K562 (cell line): ENCODE measurements at regions not wholly inside any gene's neighbourhood (a gene's known extent, or its start where the extent isn't known, plus 50 kb on each side); places are given as distances from the start of the nearest gene placed in this dataset.

Experiments used
- TF ChIP-seq, protein P1 (sequence below): fragments of 200-600 bp; sonication (generic); IDR thresholded peaks from one replicate; pipeline ENCODE4 v1.6.1; 2012; ENCODE audit warnings: mild to moderate bottlenecking, low read depth, low read length, inconsistent platforms
- TF ChIP-seq, protein P2 (sequence below): fragments of 450-650 bp; IDR thresholded peaks from 2 replicates; pipeline ENCODE4 v1.6.1; 2016; ENCODE audit warnings: mild to moderate bottlenecking, moderate library complexity
- TF ChIP-seq, protein P3 (sequence below): fragments of 450-650 bp; IDR thresholded peaks from one replicate; pipeline ENCODE4 v1.6.1; 2018; ENCODE audit warnings: mild to moderate bottlenecking, moderate library complexity; ENCODE audit not compliant: partially characterized antibody

DNA sequence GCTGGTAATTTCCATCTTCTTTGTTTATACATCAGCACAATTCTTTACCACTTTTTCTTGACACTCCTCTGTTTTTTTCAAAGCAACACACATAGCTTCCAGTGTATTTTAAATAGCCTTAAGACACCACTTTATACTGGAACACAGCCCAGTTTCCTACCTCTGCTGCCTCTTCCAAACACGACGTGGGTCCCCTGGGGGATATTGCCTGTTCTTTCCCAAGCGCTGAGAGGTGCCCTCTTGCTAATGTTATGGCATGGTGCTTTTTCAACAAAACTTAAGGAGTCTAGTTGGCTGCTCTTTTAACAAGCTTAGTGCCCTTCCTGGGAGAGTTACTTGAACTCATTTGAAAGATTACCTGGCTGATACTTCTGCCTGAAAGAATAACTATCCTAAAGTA lies 112.7 kb downstream of the OLFM4 start (continued):
- TF ChIP-seq, protein P1, sequence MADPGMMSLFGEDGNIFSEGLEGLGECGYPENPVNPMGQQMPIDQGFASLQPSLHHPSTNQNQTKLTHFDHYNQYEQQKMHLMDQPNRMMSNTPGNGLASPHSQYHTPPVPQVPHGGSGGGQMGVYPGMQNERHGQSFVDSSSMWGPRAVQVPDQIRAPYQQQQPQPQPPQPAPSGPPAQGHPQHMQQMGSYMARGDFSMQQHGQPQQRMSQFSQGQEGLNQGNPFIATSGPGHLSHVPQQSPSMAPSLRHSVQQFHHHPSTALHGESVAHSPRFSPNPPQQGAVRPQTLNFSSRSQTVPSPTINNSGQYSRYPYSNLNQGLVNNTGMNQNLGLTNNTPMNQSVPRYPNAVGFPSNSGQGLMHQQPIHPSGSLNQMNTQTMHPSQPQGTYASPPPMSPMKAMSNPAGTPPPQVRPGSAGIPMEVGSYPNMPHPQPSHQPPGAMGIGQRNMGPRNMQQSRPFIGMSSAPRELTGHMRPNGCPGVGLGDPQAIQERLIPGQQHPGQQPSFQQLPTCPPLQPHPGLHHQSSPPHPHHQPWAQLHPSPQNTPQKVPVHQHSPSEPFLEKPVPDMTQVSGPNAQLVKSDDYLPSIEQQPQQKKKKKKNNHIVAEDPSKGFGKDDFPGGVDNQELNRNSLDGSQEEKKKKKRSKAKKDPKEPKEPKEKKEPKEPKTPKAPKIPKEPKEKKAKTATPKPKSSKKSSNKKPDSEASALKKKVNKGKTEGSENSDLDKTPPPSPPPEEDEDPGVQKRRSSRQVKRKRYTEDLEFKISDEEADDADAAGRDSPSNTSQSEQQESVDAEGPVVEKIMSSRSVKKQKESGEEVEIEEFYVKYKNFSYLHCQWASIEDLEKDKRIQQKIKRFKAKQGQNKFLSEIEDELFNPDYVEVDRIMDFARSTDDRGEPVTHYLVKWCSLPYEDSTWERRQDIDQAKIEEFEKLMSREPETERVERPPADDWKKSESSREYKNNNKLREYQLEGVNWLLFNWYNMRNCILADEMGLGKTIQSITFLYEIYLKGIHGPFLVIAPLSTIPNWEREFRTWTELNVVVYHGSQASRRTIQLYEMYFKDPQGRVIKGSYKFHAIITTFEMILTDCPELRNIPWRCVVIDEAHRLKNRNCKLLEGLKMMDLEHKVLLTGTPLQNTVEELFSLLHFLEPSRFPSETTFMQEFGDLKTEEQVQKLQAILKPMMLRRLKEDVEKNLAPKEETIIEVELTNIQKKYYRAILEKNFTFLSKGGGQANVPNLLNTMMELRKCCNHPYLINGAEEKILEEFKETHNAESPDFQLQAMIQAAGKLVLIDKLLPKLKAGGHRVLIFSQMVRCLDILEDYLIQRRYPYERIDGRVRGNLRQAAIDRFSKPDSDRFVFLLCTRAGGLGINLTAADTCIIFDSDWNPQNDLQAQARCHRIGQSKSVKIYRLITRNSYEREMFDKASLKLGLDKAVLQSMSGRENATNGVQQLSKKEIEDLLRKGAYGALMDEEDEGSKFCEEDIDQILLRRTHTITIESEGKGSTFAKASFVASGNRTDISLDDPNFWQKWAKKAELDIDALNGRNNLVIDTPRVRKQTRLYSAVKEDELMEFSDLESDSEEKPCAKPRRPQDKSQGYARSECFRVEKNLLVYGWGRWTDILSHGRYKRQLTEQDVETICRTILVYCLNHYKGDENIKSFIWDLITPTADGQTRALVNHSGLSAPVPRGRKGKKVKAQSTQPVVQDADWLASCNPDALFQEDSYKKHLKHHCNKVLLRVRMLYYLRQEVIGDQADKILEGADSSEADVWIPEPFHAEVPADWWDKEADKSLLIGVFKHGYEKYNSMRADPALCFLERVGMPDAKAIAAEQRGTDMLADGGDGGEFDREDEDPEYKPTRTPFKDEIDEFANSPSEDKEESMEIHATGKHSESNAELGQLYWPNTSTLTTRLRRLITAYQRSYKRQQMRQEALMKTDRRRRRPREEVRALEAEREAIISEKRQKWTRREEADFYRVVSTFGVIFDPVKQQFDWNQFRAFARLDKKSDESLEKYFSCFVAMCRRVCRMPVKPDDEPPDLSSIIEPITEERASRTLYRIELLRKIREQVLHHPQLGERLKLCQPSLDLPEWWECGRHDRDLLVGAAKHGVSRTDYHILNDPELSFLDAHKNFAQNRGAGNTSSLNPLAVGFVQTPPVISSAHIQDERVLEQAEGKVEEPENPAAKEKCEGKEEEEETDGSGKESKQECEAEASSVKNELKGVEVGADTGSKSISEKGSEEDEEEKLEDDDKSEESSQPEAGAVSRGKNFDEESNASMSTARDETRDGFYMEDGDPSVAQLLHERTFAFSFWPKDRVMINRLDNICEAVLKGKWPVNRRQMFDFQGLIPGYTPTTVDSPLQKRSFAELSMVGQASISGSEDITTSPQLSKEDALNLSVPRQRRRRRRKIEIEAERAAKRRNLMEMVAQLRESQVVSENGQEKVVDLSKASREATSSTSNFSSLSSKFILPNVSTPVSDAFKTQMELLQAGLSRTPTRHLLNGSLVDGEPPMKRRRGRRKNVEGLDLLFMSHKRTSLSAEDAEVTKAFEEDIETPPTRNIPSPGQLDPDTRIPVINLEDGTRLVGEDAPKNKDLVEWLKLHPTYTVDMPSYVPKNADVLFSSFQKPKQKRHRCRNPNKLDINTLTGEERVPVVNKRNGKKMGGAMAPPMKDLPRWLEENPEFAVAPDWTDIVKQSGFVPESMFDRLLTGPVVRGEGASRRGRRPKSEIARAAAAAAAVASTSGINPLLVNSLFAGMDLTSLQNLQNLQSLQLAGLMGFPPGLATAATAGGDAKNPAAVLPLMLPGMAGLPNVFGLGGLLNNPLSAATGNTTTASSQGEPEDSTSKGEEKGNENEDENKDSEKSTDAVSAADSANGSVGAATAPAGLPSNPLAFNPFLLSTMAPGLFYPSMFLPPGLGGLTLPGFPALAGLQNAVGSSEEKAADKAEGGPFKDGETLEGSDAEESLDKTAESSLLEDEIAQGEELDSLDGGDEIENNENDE, result no peak
- TF ChIP-seq, protein P2, sequence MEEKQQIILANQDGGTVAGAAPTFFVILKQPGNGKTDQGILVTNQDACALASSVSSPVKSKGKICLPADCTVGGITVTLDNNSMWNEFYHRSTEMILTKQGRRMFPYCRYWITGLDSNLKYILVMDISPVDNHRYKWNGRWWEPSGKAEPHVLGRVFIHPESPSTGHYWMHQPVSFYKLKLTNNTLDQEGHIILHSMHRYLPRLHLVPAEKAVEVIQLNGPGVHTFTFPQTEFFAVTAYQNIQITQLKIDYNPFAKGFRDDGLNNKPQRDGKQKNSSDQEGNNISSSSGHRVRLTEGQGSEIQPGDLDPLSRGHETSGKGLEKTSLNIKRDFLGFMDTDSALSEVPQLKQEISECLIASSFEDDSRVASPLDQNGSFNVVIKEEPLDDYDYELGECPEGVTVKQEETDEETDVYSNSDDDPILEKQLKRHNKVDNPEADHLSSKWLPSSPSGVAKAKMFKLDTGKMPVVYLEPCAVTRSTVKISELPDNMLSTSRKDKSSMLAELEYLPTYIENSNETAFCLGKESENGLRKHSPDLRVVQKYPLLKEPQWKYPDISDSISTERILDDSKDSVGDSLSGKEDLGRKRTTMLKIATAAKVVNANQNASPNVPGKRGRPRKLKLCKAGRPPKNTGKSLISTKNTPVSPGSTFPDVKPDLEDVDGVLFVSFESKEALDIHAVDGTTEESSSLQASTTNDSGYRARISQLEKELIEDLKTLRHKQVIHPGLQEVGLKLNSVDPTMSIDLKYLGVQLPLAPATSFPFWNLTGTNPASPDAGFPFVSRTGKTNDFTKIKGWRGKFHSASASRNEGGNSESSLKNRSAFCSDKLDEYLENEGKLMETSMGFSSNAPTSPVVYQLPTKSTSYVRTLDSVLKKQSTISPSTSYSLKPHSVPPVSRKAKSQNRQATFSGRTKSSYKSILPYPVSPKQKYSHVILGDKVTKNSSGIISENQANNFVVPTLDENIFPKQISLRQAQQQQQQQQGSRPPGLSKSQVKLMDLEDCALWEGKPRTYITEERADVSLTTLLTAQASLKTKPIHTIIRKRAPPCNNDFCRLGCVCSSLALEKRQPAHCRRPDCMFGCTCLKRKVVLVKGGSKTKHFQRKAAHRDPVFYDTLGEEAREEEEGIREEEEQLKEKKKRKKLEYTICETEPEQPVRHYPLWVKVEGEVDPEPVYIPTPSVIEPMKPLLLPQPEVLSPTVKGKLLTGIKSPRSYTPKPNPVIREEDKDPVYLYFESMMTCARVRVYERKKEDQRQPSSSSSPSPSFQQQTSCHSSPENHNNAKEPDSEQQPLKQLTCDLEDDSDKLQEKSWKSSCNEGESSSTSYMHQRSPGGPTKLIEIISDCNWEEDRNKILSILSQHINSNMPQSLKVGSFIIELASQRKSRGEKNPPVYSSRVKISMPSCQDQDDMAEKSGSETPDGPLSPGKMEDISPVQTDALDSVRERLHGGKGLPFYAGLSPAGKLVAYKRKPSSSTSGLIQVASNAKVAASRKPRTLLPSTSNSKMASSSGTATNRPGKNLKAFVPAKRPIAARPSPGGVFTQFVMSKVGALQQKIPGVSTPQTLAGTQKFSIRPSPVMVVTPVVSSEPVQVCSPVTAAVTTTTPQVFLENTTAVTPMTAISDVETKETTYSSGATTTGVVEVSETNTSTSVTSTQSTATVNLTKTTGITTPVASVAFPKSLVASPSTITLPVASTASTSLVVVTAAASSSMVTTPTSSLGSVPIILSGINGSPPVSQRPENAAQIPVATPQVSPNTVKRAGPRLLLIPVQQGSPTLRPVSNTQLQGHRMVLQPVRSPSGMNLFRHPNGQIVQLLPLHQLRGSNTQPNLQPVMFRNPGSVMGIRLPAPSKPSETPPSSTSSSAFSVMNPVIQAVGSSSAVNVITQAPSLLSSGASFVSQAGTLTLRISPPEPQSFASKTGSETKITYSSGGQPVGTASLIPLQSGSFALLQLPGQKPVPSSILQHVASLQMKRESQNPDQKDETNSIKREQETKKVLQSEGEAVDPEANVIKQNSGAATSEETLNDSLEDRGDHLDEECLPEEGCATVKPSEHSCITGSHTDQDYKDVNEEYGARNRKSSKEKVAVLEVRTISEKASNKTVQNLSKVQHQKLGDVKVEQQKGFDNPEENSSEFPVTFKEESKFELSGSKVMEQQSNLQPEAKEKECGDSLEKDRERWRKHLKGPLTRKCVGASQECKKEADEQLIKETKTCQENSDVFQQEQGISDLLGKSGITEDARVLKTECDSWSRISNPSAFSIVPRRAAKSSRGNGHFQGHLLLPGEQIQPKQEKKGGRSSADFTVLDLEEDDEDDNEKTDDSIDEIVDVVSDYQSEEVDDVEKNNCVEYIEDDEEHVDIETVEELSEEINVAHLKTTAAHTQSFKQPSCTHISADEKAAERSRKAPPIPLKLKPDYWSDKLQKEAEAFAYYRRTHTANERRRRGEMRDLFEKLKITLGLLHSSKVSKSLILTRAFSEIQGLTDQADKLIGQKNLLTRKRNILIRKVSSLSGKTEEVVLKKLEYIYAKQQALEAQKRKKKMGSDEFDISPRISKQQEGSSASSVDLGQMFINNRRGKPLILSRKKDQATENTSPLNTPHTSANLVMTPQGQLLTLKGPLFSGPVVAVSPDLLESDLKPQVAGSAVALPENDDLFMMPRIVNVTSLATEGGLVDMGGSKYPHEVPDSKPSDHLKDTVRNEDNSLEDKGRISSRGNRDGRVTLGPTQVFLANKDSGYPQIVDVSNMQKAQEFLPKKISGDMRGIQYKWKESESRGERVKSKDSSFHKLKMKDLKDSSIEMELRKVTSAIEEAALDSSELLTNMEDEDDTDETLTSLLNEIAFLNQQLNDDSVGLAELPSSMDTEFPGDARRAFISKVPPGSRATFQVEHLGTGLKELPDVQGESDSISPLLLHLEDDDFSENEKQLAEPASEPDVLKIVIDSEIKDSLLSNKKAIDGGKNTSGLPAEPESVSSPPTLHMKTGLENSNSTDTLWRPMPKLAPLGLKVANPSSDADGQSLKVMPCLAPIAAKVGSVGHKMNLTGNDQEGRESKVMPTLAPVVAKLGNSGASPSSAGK, result no peak
- TF ChIP-seq, protein P3, sequence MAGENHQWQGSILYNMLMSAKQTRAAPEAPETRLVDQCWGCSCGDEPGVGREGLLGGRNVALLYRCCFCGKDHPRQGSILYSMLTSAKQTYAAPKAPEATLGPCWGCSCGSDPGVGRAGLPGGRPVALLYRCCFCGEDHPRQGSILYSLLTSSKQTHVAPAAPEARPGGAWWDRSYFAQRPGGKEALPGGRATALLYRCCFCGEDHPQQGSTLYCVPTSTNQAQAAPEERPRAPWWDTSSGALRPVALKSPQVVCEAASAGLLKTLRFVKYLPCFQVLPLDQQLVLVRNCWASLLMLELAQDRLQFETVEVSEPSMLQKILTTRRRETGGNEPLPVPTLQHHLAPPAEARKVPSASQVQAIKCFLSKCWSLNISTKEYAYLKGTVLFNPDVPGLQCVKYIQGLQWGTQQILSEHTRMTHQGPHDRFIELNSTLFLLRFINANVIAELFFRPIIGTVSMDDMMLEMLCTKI, result no peak
